ENCODE measurements at regions not wholly inside any gene's neighbourhood (a gene's known extent, or its start where the extent isn't known, plus 50 kb on each side); places are given as distances from the start of the nearest gene placed in this dataset.

DNA sequence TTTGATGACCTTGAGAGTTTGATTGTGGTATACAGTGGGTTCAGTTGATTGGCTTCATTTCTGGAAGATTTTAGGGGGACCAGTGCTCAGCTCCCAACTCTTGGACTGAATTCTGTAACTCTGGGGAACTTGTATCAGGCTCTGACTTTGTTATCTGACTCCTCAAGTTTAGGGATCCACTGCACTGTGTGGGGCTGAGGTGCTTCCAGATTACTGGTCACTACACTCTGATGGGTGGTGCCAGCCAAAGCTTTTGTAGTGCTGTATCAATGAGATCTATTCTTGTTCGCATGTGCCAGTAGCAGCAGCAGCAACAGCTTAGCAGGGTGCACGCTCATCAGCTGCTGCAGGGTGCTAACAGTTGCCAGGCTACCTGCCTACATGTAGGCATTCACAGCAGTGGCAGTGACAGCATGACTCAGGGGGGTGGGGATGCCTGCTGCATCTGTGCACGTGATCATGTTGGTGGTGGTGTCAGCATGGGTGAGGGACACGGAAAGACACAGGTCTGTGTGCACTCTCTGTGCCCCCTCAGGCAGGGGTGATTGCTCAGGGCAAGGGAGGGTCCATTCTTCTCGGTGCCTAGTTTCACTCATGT is 438.8 kb upstream of the SEMA6A start:
- TF ChIP-seq POLR2A (IDR thresholded peaks at IDR 0.05; ENCODE audit: low read depth, low read length) (no peak), EZH2 (IDR thresholded peaks at IDR 0.05; ENCODE audit: borderline replicate concordance, low read depth, low read length, severe bottlenecking) (no peak), MAX (IDR thresholded peaks at IDR 0.05; ENCODE audit: insufficient read depth, insufficient read length) (no peak)
- TF ChIP-seq, protein P1, sequence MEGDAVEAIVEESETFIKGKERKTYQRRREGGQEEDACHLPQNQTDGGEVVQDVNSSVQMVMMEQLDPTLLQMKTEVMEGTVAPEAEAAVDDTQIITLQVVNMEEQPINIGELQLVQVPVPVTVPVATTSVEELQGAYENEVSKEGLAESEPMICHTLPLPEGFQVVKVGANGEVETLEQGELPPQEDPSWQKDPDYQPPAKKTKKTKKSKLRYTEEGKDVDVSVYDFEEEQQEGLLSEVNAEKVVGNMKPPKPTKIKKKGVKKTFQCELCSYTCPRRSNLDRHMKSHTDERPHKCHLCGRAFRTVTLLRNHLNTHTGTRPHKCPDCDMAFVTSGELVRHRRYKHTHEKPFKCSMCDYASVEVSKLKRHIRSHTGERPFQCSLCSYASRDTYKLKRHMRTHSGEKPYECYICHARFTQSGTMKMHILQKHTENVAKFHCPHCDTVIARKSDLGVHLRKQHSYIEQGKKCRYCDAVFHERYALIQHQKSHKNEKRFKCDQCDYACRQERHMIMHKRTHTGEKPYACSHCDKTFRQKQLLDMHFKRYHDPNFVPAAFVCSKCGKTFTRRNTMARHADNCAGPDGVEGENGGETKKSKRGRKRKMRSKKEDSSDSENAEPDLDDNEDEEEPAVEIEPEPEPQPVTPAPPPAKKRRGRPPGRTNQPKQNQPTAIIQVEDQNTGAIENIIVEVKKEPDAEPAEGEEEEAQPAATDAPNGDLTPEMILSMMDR (IDR thresholded peaks at IDR 0.05; ENCODE audit: extremely low read depth in 1 of 2, insufficient read depth in 1 of 2, low read depth in 1 of 2, low read length in 2 of 2): no peak
